C4-2B (cell line): ENCODE measurements at regions not wholly inside any gene's neighbourhood (a gene's known extent, or its start where the extent isn't known, plus 50 kb on each side); places are given as distances from the start of the nearest gene placed in this dataset.

Experiments
- CTCF ChIP-seq: fragments of 450-650 bp; conservative IDR thresholded peaks from 2 replicates; pipeline ENCODE4 v1.5.1; 2017; ENCODE audit warnings: mild to moderate bottlenecking
- ZFX ChIP-seq: fragments of 450-650 bp; IDR thresholded peaks from 2 replicates; pipeline ENCODE4 v1.6.1; 2017

GRCh38 chr7:46035166-46035565 lies 114.1 kb upstream of the IGFBP3 start:
- TF ChIP-seq CTCF (no peak), ZFX (no peak)
